Mesendoderm (in vitro differentiated cells): ENCODE measurements at regions not wholly inside any gene's neighbourhood (a gene's known extent, or its start where the extent isn't known, plus 50 kb on each side); places are given as distances from the start of the nearest gene placed in this dataset.

Experiments
- DNase-seq: peaks from one replicate; pipeline ENCODE4 v3.0.0; 2013
- H2AK5ac ChIP-seq: 2 replicates; pipeline ENCODE4 v1.6.1; 2013; ENCODE audit warnings: low read length, inconsistent platforms
- H2BK120ac ChIP-seq: 2 replicates; pipeline ENCODE4 v1.6.1; 2013; ENCODE audit warnings: low read depth, mild to moderate bottlenecking, low read length, moderate library complexity, mixed read lengths
- H2BK15ac ChIP-seq: replicated peaks from 2 replicates; pipeline ENCODE4 v1.6.1; 2013; ENCODE audit warnings: low read depth, mild to moderate bottlenecking, moderate library complexity
- H2BK5ac ChIP-seq: 2 replicates; pipeline ENCODE4 v1.6.1; 2013; ENCODE audit warnings: low read length, inconsistent platforms
- H3K18ac ChIP-seq: 2 replicates; pipeline ENCODE4 v1.6.1; 2013; ENCODE audit warnings: mild to moderate bottlenecking, low read length, mixed read lengths
- H3K23ac ChIP-seq: one replicate; pipeline ENCODE4 v1.6.1; 2013; ENCODE audit warnings: low read length
- H3K27ac ChIP-seq: 2 replicates; pipeline ENCODE4 v1.5.1; 2013; ENCODE audit warnings: low read depth, mild to moderate bottlenecking, inconsistent platforms, low read length, moderate library complexity
- H3K27me3 ChIP-seq: 2 replicates; pipeline ENCODE4 v1.6.1; 2013; ENCODE audit warnings: low read length, control low read depth, mild to moderate bottlenecking, inconsistent platforms; ENCODE audit not compliant: insufficient read depth, poor library complexity
- H3K36me3 ChIP-seq: 2 replicates; pipeline ENCODE4 v1.6.1; 2013; ENCODE audit warnings: low read length, inconsistent platforms; ENCODE audit not compliant: control insufficient read depth, insufficient read depth
- H3K4ac ChIP-seq: one replicate; pipeline ENCODE4 v1.6.1; 2013; ENCODE audit warnings: low read depth, mild to moderate bottlenecking, low read length, moderate library complexity
- H3K4me1 ChIP-seq: 2 replicates; pipeline ENCODE4 v1.6.1; 2013; ENCODE audit warnings: low read depth, low read length, inconsistent platforms; ENCODE audit not compliant: control insufficient read depth
- H3K4me2 ChIP-seq: 2 replicates; pipeline ENCODE4 v1.6.1; 2013; ENCODE audit warnings: low read length
- H3K4me3 ChIP-seq: 2 replicates; pipeline ENCODE4 v1.5.1; 2013; ENCODE audit warnings: mild to moderate bottlenecking, low read length
- H3K56ac ChIP-seq: one replicate; pipeline ENCODE4 v1.6.1; 2013; ENCODE audit warnings: low read length
- H3K79me1 ChIP-seq: 2 replicates; pipeline ENCODE4 v1.6.1; 2013; ENCODE audit warnings: low read length, inconsistent platforms
- H3K79me2 ChIP-seq: 2 replicates; pipeline ENCODE4 v1.6.1; 2013; ENCODE audit warnings: mild to moderate bottlenecking, low read length; ENCODE audit not compliant: control insufficient read depth, insufficient read depth
- H3K9ac ChIP-seq: 2 replicates; pipeline ENCODE4 v1.6.1; 2013; ENCODE audit warnings: low read length, inconsistent platforms
- H4K5ac ChIP-seq: one replicate; pipeline ENCODE4 v1.6.1; 2013; ENCODE audit warnings: low read length
- H4K8ac ChIP-seq: one replicate; pipeline ENCODE4 v1.6.1; 2013; ENCODE audit warnings: low read depth, mild to moderate bottlenecking, control low read depth, low read length, moderate library complexity
- WGBS: extraction: QIAGEN DNeasy Blood & Tissue Kit; methylation state at CpG from one replicate; pipeline ENCODE4 v1.1.7; 2013; ENCODE audit warnings: low lambda C conversion rate, missing lambda C conversion rate; ENCODE audit not compliant: insufficient coverage; ENCODE audit errors: extremely low coverage; 5-methylcytosine and 5-hydroxymethylcytosine counted together

- H4K8ac ChIP-seq: no peak overlapping the region
- no peak overlapping the region for H3K9ac ChIP-seq
- no peak overlapping the region for H3K56ac ChIP-seq
- no peak overlapping the region for H3K4ac ChIP-seq
- no peak overlapping the region for H3K4me3 ChIP-seq
- no peaks in the 10 kb centered on the region for H3K27me3 ChIP-seq
- no peak overlapping the region for H2AK5ac ChIP-seq
- H2BK15ac ChIP-seq: no peak overlapping the region
- no peak overlapping the region for H2BK120ac ChIP-seq
- H3K18ac ChIP-seq: no peak overlapping the region
- no peak overlapping the region for H3K27ac ChIP-seq
- H4K5ac ChIP-seq: no peak overlapping the region
- H3K79me1 ChIP-seq: no peaks in the 10 kb centered on the region
- no peak overlapping the region for H3K4me2 ChIP-seq
- H3K79me2 ChIP-seq: no peaks in the 10 kb centered on the region
- H3K36me3 ChIP-seq: no peaks in the 10 kb centered on the region
- no peak overlapping the region for H2BK5ac ChIP-seq
- no CpG with 5 or more reads among the region's 1 CpG for WGBS
- H3K23ac ChIP-seq: no peak overlapping the region
- DNase-seq: no peak
- H3K4me1 ChIP-seq: no peaks in the 10 kb centered on the region
These were observed 147.1 kb upstream of the NOVA1 start for GRCh38 chr14:26744903-26745302.

GRCh38 chr14:26761532-26761931 lies 163.7 kb upstream of the NOVA1 start:
- H2BK120ac ChIP-seq: no peak overlapping the region
- H3K27me3 ChIP-seq: no peaks in the 10 kb centered on the region
- H3K4ac ChIP-seq: no peak overlapping the region
- H2AK5ac ChIP-seq: no peak overlapping the region
- no CpG with 5 or more reads among the region's 9 CpGs for WGBS
- H3K18ac ChIP-seq: no peak overlapping the region
- H3K4me3 ChIP-seq: no peak overlapping the region
- no peak overlapping the region for H3K56ac ChIP-seq
- H3K23ac ChIP-seq: no peak overlapping the region
- H2BK5ac ChIP-seq: no peak overlapping the region
- no peaks in the 10 kb centered on the region for H3K4me1 ChIP-seq
- no peak for DNase-seq
- no peak overlapping the region for H4K8ac ChIP-seq
- no peaks in the 10 kb centered on the region for H3K79me1 ChIP-seq
- H3K27ac ChIP-seq: no peak overlapping the region
- H3K79me2 ChIP-seq: no peaks in the 10 kb centered on the region
- H2BK15ac ChIP-seq: no peak overlapping the region
- H3K36me3 ChIP-seq: no peaks in the 10 kb centered on the region
- H4K5ac ChIP-seq: no peak overlapping the region
- H3K9ac ChIP-seq: no peak overlapping the region
- no peak overlapping the region for H3K4me2 ChIP-seq

GRCh38 chr14:26765301-26765700 lies 167.5 kb upstream of the NOVA1 start:
- no peak overlapping the region for H3K56ac ChIP-seq
- no peak overlapping the region for H2BK5ac ChIP-seq
- no peak overlapping the region for H3K4ac ChIP-seq
- H3K27ac ChIP-seq: no peak overlapping the region
- no peaks in the 10 kb centered on the region for H3K79me1 ChIP-seq
- no peak overlapping the region for H2AK5ac ChIP-seq
- no peaks in the 10 kb centered on the region for H3K27me3 ChIP-seq
- H2BK120ac ChIP-seq: no peak overlapping the region
- H3K9ac ChIP-seq: no peak overlapping the region
- H3K79me2 ChIP-seq: no peaks in the 10 kb centered on the region
- H4K8ac ChIP-seq: no peak overlapping the region
- H2BK15ac ChIP-seq: no peak overlapping the region
- H3K23ac ChIP-seq: no peak overlapping the region
- no peak for DNase-seq
- H3K18ac ChIP-seq: no peak overlapping the region
- H4K5ac ChIP-seq: no peak overlapping the region
- H3K4me2 ChIP-seq: no peak overlapping the region
- no peaks in the 10 kb centered on the region for H3K4me1 ChIP-seq
- no peak overlapping the region for H3K4me3 ChIP-seq
- no peaks in the 10 kb centered on the region for H3K36me3 ChIP-seq

GRCh38 chr14:26765768-26766520 lies 168.1 kb upstream of the NOVA1 start:
- no peaks in the 10 kb centered on the region for H3K27me3 ChIP-seq
- no peaks in the 10 kb centered on the region for H3K4me1 ChIP-seq
- no peak overlapping the region for H2BK15ac ChIP-seq
- H2AK5ac ChIP-seq: no peak overlapping the region
- no peak overlapping the region for H3K4ac ChIP-seq
- H2BK5ac ChIP-seq: no peak overlapping the region
- no peaks in the 10 kb centered on the region for H3K36me3 ChIP-seq
- no peak overlapping the region for H3K56ac ChIP-seq
- no peak overlapping the region for H2BK120ac ChIP-seq
- no peaks in the 10 kb centered on the region for H3K79me1 ChIP-seq
- no peak overlapping the region for H3K4me3 ChIP-seq
- no peaks in the 10 kb centered on the region for H3K79me2 ChIP-seq
- no peak overlapping the region for H3K23ac ChIP-seq
- no peak overlapping the region for H3K27ac ChIP-seq
- no peak overlapping the region for H3K9ac ChIP-seq
- no peak overlapping the region for H3K18ac ChIP-seq
- peak; percentile 9 for DNase-seq
- WGBS: no CpG with 5 or more reads among the region's 2 CpGs
- no peak overlapping the region for H4K8ac ChIP-seq
- no peak overlapping the region for H3K4me2 ChIP-seq
- no peak overlapping the region for H4K5ac ChIP-seq

DNA sequence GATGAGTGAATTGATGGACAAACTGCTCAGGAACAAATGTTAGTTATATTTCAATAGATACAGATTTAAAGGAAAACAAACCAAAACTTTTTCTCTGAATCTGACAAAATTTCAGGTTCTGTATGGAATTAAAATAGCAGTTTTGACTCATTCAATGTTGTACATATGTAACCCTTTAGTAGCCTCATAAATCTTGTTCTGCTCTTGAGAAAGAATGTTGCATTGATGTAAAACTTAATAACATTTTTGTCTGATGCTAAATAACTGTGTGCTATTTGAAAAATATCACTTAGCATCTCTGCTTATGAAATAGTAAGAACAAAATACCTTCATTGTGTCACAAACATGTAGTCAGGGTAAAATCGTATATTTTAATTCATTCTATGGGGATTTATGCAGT lies 168.9 kb upstream of the NOVA1 start:
- no peaks in the 10 kb centered on the region for H3K27me3 ChIP-seq
- no peak overlapping the region for H3K9ac ChIP-seq
- H3K56ac ChIP-seq: no peak overlapping the region
- H4K5ac ChIP-seq: no peak overlapping the region
- H2AK5ac ChIP-seq: no peak overlapping the region
- no peaks in the 10 kb centered on the region for H3K79me1 ChIP-seq
- no peak overlapping the region for H3K18ac ChIP-seq
- no peaks in the 10 kb centered on the region for H3K36me3 ChIP-seq
- H3K4me3 ChIP-seq: no peak overlapping the region
- no peaks in the 10 kb centered on the region for H3K79me2 ChIP-seq
- no peak overlapping the region for H3K4ac ChIP-seq
- H2BK5ac ChIP-seq: no peak overlapping the region
- no peak overlapping the region for H4K8ac ChIP-seq
- no peak overlapping the region for H3K23ac ChIP-seq
- no peak for DNase-seq
- H3K27ac ChIP-seq: no peak overlapping the region
- no peak overlapping the region for H3K4me2 ChIP-seq
- no peak overlapping the region for H2BK120ac ChIP-seq
- WGBS: no CpG with 5 or more reads among the region's 1 CpG
- H3K4me1 ChIP-seq: no peaks in the 10 kb centered on the region
- no peak overlapping the region for H2BK15ac ChIP-seq
